HFF-Myc (cell line): ENCODE measurements at regions not wholly inside any gene's neighbourhood (a gene's known extent, or its start where the extent isn't known, plus 50 kb on each side); places are given as distances from the start of the nearest gene placed in this dataset.
A peak's percentile ranks its signal among the peaks of the same experiment; 100 is the strongest.

Experiments used
- DNase-seq: peaks from one replicate; pipeline ENCODE4 v3.0.0-alpha.2; 2011; ENCODE audit warnings: low read depth; ENCODE audit errors: extremely low read depth
- H3K4me3 ChIP-seq: replicated peaks from 2 replicates; pipeline ENCODE4 v1.5.1; 2011; ENCODE audit warnings: low read depth, mild to moderate bottlenecking, control low read depth, low read length
- TF ChIP-seq, protein P1 (sequence below): IDR thresholded peaks from 2 replicates; pipeline ENCODE4 v1.5.1; 2012; ENCODE audit warnings: mild to moderate bottlenecking, low read depth, low read length, control low read depth; ENCODE audit errors: missing control alignments

GRCh38 chr2:225192869-225193268 lies 150.6 kb upstream of the DOCK10 start:
- TF ChIP-seq, protein P1, sequence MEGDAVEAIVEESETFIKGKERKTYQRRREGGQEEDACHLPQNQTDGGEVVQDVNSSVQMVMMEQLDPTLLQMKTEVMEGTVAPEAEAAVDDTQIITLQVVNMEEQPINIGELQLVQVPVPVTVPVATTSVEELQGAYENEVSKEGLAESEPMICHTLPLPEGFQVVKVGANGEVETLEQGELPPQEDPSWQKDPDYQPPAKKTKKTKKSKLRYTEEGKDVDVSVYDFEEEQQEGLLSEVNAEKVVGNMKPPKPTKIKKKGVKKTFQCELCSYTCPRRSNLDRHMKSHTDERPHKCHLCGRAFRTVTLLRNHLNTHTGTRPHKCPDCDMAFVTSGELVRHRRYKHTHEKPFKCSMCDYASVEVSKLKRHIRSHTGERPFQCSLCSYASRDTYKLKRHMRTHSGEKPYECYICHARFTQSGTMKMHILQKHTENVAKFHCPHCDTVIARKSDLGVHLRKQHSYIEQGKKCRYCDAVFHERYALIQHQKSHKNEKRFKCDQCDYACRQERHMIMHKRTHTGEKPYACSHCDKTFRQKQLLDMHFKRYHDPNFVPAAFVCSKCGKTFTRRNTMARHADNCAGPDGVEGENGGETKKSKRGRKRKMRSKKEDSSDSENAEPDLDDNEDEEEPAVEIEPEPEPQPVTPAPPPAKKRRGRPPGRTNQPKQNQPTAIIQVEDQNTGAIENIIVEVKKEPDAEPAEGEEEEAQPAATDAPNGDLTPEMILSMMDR = no peak
- H3K4me3 ChIP-seq = no peak overlapping the region
- no peak for DNase-seq

DNA sequence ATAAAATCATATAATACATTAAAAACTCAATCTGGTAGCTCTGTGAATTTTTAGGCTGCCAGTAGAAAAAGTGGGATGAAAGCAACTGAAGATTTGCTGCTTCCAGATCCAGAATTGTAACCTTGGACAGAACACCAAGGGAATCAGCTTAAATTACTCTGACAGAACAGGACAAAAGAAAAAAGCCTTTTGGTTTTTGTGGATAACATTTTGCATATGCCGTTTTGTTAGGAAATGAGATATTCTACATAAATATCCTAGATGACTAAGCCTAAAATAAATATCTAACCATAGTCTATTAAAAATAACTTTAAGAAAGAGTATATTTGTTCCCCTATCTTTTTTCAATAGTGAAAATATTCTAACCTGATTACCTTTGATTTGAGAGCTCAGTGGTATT lies 148.7 kb upstream of the DOCK10 start:
- no peak for DNase-seq
- TF ChIP-seq, protein P1 = no peak

DNA sequence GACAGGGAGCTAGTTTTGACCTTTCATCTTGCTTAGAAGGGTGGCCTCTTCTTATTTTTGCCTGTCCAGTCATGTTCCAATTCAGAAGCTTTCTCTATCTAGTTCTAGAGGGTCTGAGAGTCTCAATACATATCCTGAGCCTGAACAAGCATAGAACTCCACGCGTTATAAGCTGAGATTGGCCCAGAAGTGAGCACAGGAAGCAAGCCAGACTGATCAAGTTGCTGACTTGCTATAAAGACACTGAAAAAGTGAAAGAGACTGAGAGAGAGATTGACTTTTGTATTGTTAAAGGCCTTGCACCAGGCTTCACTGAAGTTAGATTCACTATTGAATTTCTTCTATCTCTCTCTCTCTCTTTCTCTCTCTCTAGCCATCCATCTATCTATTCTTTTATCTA lies 142.7 kb upstream of the DOCK10 start:
- TF ChIP-seq, protein P1 = no peak
- H3K4me3 ChIP-seq = no peak overlapping the region

More for the DNA sequence above, 148.7 kb upstream of the DOCK10 start:
- no peak overlapping the region for H3K4me3 ChIP-seq

GRCh38 chr2:225182126-225182525 lies 139.9 kb upstream of the DOCK10 start:
- TF ChIP-seq, protein P1 = no peak
- no peak overlapping the region for H3K4me3 ChIP-seq
- no peak for DNase-seq

More for the DNA sequence above, 142.7 kb upstream of the DOCK10 start:
- DNase-seq = no peak

- peak; percentile 16 for DNase-seq
- H3K4me3 ChIP-seq = no peak overlapping the region
- TF ChIP-seq, protein P1 = no peak
These were observed 134.8 kb upstream of the DOCK10 start for GRCh38 chr2:225177098-225177497.

- no peak for DNase-seq
- TF ChIP-seq, protein P1 = no peak
These were observed 131.6 kb upstream of the DOCK10 start for GRCh38 chr2:225173909-225174308.

DNA sequence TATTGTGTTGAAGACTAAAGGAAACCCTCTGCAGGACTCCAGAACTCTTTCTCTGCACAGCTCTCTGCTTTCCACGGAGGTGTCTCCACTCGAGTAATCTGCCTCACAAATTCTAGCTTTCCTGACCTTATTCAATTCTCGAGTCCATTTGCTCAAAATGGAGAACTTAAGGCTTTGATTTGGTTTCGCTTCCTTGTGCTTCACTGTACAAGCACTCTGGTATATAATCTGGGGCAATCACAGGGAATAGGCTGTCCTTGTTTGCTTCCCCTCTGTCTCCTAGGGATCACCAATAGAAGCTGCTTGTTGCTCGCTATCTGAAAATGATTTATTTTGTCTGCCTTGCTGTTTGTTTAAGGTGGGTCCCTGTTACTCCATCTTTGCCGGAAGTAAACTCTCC lies 129.1 kb upstream of the DOCK10 start:
- TF ChIP-seq, protein P1 = no peak
- no peak for DNase-seq
- H3K4me3 ChIP-seq = no peak overlapping the region

More at GRCh38 chr2:225173909-225174308, 131.6 kb upstream of the DOCK10 start:
- H3K4me3 ChIP-seq = no peak overlapping the region
